ELR (cell line): ENCODE measurements at regions not wholly inside any gene's neighbourhood (a gene's known extent, or its start where the extent isn't known, plus 50 kb on each side); places are given as distances from the start of the nearest gene placed in this dataset.
"Not testable (repeated sequence)": the region's sequence is repeated elsewhere in the genome, so short reads cannot be mapped to it uniquely, and the experiment has no call there.

Experiments
- DNase-seq: peaks from one replicate; pipeline ENCODE4 v3.0.0-alpha.2; 2015; ENCODE audit warnings: low read depth

DNA sequence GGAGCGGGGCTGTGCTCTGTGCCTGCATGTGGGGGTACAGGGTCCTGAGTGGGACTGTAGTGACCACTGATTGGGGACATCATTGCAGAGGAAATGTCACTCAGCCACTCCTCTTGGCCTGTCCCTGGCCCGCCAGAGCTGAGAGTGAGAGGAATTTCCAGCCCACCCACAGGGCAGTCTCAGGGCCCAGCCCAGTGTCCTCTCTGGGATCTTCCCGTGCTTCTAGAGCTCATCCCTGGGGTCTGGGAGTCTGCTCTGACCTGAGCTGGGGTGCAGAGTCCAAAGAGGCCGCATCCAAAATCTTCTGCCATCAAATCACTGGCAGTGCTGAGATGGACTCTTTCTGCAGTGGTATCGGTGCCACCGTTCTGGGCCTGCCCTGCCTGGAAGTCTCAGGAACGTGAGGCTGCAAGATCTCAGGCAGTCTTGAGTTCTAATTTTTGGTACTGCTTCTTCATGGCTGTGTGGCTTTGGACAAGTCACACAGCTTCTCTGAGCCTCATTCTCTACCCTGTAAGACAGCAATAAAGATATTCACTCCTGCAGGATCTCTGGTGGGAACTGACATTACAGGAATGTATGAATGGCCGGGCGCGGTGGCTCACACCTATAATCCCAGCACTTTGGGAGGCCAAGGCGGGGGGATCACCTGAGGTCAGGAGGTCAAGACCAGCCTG is 100.8 kb upstream of the TARDBP start:
- no peak for DNase-seq

DNA sequence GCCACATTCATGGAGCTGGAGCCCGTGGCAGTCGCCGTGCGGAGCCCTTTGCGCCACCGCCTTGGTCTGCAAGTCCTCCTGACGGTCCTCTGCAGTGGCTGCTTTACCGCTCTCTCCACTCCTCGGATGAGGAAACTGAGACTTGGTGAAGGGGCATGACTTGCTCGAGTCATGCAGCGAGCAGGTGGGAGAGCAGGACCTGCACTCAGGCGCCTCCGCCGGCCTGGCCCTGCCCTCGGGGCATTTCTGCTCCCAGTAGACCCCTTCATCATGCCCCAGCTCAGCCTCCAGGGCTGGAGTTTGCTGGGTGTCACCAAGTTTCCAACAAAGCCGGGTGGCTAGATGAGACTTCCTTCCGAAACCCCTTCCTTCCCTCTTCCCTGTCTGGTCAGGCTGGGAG is 100.0 kb upstream of the TARDBP start:
- no peak for DNase-seq

DNA sequence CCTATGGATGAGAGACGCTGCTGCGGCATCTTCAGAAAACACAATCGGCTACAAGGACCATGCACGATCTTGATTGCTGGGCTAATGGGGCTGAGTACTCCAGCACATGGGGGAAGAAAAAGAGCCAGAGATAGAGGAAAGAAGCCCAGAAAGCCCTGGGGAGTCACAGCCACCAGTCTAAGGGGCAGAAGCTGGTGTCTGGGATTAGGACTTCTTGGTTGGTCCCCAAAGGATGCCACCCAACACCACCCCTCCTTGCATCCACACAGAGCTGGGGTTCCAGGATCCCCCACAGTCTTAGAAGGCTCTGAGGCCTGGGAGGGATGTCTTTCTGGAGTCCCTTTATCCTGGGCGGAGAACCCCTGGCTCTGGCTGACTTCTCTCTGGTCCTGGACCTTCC is 98.4 kb upstream of the TARDBP start:
- no peak for DNase-seq

DNA sequence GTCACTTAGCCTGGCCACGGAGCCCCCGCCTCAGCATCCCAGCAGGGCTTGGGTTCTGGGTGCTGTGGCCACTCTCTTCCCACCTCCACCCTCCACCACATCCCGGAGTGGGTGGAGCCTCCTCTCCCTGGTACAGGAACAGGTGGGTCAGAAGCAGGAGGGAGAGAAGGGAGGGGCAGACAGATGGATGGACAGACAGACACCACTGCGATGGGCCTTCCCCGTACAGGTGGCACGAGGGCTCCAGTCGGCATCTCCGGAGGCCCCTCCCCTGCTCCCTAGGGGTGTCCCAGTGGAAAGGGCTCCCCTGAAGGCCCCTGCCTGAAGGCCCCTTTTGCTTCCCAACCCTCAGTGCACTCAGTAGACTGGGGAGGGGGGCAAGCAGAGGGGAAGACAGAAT is 96.9 kb upstream of the TARDBP start:
- DNase-seq = no peak

DNA sequence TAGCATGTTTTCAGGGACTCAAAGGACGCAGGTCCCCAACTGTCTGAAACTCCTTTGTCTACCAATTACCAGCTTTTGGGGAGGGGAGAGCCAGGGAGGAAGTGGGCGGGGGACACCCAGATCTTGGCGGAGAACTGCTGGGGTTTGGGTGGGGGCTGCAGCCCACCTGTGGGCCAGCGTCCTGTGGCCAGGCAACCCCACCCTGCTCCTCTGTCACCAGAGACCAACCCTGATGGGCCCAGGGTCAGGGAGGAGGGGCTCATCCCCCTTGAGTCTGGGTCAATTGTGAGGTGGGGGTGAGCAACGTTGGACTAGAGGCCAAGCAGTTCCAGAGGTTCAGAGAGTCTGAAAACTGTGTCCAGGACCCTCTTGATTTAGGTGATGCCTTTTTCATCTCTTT is 96.1 kb upstream of the TARDBP start:
- DNase-seq = no peak

DNA sequence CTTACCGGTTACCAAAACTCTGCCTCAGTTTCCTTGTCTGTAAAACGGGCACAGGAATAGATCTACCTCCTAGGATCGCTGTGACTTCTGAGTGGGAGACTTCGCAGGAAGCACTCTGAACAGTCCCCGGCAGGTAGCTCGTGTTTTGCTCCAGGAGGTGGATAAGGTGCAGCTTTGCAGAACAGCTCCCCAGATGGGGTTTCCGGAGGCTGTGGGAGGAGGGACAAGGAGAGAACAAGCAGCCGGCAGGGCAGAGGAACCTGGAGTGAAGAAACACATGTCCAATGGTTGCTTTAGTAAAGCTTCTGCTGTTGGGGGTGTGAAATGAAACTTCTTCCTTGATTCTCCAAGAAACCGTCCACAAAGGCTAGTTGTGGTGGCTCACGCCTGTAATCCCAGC is 95.5 kb upstream of the TARDBP start:
- no peak for DNase-seq

DNA sequence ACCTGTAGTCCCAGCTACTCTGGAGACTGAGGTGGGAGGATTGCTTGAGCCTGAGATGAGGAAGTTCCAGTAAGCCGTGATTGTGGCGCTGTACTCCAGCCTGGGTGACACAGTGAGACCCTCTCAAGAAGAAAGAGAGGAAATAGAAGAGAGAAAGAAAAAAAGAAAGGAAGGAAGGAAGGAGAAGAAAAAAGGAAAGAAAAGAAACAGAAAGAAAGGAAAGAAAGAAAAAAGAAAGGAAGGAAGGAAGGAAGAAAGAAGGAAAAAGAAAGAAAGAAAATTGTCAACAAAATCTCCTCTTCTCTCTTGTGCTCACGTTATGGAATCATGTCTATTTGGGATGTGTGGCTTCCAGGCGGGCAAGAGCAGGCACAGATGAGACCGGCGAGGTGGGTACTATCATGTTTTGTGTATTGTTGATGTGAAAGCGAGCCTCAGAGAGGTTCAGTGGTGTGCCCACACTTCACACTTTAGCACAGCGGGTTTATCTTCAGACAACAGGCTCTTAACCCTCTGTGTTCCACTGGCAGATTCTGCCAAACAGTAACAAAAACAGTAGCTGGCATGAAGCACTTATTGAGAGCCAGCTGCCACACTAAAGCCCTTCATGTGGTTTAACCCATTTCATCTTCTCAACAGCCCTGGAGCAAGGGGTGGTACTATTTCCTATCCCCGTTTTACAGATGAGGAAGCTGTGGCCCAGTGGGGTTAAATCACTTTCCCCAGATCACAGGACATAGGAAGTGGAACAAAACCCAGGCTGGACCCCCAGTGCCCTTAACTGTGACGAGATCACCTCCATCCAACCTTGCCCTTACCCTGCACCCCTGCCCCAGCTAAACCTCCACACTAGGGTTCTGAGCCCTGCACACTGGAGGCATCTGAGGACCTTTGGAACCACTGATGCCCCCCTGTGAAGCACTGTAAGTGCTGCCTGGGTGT is 94.7 kb upstream of the TARDBP start:
- DNase-seq = no peak

DNA sequence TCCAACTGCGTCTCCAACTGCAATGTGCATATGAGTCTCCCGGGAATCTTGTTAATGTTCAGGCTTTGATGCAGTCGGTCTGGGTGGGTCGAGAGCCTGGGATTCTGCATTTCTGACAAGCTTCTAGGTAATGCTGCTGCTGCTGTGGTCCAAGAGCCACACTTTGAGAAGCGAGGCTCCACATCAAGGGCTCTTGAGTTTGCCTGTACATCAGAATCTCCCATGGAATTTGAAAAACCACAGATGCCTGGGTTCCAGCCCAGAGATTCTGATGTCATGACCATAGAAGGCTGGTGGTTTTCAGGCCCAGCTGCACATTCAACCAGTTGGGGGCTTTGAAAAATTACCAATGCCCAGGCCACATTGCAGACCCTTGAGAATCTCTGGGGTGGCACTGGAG is 93.9 kb upstream of the TARDBP start:
- DNase-seq = no peak

DNA sequence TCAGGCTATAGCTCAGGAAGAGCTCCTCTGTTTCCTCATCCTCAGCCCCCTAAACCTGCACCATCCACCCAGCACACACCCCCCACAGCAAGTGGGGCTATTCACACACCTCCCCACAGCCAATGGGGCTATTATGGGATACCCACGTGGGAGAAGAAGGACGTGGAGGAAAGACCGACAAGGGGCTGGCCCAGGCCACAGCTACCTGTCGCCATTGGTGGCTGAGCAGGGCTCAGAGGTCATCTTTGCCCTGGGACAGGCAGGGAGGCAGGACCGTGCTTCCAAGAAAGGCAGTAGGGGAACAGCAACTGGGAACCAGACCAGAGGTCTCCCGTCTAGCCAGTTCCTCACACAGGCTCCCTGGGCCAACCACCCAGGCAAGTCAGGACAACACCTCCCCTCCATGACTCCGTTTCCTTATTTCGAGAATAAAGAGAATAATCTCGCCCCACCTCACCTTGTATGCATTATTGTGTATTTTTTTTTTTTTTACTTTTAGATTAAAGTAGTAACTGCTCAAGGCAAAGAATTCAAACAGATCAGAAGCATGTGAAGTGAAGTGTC is 92.3 kb upstream of the TARDBP start:
- DNase-seq = no peak

DNA sequence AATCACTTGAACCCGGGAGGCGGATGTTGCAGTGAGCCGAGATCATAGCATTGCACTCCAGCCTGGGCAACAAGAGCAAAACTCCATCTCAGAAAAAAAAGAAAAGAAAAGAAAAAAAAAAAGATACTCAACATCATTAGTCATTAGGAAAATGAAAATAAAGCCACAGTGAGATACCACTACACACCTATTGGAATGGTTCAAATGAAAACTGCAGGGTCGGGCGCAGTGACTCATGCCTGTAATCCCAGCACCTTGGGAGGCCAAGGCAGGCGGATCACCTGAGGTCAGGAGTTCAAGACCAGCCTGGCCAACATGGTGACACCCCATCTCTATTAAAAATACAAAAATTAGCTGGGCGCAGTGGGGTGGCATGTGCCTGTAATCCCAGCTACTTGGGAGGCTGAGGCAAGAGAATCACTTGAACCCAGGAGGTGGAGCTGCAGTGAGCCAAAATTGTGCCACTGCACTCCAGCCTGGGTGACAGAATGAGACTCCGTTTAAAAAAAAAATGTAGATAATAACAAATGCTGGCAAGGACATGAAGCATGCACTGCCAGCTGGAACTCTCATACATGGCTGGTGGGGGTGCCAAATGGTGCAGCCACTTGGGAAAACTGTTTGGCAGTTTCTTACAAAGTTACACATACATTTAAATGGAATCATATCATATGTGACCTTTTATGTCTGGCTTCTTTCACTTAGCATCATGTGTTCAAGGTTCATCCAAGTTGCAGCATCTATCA is 90.0 kb upstream of the TARDBP start:
- not testable (repeated sequence) for DNase-seq

DNA sequence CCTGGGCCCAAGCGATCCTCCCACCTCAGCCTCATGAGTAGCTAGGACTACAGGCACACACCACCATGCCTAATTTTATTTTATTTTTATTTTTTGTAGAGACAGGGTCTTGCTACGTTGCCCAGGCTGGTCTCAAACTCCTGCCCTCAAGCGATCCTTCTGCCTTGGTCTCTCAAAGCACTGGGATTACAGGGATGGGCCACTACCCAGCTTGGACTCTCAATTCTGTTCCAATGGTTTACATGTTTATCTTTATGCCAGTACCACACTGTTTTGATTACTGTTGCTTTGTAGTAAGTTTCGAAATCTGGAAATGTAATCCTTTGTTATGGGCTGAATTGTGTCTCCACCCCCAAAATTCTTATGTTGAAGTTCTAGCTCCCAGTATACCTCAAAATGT is 88.4 kb upstream of the TARDBP start:
- DNase-seq = no peak

DNA sequence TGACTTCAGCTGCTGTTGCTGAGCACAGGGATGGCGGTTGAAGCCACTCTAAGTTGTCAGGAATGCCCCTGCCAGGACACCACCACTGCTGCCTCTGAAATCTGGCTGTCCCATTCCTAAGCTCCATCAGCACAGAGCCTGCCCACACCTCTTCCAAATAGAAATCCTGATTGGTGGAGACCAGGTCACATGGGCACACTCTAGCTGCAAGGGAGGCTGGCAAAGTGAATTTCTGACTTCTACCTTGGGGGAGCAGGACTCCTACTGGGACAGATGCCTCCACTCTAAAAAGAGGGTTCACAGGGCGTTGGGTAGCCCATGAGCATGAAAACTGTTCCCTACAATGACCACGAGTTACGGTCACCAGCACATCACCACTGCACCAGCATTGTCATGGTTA is 83.8 kb upstream of the TARDBP start:
- no peak for DNase-seq

DNA sequence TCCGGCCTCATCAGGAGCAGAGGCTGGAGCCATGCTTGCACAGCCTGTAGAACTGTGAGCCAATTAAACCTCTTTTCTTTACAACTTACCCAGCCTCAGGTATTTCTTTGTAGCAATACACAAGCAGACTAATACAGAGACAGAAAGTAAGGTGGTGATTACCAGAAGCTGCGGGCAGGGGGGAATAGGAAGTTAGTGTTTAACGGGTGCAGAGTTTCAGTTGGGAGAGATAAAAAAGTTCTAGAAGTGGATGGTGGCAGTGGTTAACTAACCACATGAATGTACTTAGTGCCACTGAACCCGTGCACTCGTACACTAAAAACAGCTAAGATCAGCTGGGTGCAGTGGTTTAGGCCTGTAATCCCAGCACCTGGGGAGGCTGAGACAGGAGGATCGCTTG is 80.4 kb upstream of the TARDBP start:
- no peak for DNase-seq

DNA sequence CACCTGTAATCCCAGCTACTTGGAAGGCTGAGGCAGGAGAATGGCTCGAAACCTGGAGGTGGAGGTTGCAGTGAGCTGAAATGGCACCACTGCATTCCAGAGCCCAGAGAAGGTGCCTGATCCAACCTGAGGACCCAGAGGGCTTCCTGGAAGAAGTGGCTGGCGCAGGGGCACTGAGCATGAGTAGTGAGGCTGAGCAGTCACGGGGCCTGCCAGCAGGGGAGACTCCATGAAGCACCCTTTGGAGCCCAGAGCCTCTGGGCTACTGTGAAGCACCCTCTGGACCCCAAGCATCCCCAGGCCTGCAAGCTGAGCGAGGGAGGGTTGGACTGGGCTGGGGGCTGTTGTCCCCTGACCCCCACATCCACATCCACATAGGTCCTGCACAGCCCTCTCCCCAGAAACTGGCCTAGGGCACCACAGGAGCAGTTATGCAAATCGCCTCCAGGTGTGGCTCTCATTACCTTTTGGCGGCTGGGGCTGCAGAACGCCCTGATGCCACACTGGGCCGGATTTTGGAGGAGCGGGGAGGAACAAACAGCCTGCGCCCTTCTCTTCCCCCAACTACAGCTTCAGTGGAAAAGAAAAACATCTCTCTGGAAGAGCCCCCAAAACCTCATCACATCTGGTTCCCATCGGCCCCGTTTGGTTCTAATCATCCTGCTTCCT is 78.2 kb upstream of the TARDBP start:
- DNase-seq = no peak

DNA sequence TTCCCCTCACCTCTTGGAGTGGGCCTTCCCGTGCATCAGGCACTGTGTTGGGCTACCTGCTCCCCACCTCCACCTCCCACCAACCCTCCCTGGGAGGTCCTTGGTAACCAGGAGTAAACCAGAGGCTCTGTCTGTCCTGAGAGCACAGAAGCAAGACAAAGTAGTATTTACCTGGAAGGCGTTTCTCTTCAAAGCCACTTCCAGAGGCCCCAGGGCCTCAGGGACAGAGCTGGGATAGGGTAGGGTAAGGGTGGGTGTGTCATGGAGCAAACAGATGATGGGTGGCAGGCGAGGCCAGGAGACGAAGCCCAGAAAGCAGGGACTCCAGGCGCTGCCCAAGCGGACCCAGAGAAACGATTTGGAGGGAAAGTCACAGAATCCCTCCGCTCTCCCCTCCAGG is 77.2 kb upstream of the TARDBP start:
- no peak for DNase-seq

DNA sequence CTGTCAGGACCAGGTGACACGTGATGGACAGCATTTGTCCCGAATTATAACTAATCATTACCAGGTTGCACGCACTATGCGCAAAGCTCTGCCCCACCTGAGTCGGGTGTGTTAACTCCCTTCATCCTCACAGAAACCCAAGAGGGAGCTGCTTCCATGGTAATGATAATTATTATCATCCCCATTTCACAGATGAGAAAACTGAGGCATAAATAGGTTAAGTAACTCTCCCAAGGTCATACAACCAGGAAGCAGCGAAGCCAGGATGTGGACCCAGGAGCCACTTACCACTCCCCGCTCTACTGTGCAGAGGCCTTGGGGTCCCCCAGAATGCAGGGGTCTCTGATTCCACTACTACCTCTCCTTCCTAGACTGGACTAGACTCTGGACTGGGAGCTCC is 76.7 kb upstream of the TARDBP start:
- DNase-seq = no peak

DNA sequence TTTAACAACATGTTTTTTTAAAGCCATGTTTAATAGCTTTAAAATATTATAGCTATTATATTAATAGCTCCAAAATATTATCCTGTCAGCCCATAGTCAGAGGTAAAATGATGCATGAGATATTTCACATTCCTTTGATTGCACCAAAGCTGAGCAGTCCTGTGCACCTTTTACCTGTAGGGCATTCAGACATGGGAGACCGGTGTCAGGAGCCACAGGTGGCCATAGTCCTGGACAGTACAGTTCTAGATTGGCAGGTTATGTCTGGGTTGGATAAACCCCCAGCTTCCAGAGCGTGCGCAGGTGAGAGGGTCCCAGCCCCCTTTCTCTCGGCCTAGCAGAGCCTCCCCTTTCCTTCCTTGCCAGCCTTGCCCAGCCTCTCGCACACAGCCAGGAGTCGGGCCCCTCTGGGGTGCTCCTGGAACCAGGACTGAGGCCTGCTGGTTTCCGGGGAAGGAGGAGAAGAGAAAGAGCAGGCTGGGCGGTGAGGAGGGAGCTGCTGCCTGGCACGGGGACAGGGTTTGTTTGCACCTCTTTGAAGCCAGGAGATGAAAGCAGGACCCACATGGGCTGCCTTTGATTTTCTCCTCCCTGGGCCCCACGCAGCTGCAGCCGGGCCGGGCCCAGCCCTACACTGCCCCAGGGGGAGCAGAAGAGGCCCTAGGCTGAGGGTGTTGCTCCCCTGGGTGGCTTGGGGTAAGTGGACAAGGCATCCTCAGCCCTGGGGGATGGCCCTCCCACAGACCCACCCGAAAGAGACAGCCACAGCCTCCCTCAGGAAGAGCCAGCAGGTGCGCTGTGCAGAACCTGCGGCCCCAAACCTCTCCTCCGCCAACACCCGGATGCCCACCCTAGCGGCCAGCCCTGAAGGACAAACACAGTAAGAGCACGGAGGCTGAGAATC is 75.2 kb upstream of the TARDBP start:
- no peak for DNase-seq

DNA sequence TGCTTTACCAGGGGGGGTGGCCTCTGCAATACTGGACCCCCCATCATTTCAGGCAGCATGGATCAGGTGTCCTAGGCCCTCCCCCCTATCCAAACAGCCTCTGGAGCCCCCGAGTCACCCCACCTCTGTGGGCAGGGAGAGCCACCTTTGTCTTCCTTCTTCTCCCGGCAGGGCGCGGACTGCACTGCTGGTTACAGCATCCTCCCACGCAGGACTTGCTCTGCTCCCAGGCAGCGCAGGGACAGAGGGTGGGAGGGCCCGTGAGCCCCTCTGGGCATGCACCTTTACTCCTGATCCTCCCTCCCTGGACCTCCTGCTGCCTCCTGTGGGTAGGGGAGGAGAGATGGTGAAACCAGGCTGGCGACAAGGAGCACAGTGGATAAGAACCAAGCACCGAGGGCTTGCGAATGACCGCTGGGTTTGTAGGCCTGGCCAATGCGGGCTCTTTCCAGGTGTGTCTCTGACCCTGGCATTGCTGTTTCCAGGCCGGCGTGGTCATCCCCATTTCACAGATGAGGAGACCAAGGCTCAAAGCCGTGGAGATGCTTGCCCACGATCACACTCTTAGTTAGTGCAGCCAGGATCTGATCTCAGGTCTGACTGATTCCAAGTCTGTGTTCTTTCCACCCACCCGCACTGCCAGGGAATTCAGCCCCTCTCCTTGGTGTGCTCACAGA is 73.6 kb upstream of the TARDBP start:
- no peak for DNase-seq

DNA sequence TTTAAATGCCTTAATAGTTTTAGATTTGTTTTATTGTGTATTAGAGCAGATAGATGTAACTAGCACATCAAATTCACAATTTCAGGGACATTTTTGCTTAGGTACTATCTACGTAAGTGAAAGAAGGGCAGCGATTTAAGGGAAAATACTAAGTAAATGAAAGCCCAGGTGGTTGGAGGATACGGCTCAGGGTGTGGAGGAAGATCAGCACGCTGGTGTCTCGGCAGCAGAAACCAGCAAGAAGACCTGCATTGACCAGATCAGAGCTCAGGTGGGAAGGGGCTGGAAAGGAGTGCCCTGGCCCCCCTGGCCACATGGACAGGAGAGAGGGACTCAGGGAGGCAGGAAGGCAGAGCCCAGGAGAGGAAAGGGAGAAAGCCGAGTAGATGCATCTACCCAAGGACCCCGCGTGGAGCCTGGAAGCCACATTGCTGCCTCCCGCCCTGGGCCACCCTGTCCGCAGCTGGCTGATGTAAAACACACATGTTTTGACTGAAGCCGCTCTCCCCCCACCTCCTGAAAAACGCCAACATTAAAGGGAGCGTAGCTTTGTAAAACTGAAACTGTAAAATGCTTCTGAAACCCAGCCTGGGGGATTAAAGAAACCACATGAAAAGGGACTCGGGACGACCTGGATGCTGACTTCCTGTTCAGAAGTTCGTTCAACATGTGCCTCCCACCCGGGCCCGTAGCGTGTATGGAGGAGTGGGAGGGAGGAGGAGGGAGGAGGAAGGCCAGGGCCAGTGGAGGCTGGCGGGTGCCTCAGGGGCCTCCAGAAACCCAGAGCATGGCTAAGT is 72.6 kb upstream of the TARDBP start:
- DNase-seq = no peak

DNA sequence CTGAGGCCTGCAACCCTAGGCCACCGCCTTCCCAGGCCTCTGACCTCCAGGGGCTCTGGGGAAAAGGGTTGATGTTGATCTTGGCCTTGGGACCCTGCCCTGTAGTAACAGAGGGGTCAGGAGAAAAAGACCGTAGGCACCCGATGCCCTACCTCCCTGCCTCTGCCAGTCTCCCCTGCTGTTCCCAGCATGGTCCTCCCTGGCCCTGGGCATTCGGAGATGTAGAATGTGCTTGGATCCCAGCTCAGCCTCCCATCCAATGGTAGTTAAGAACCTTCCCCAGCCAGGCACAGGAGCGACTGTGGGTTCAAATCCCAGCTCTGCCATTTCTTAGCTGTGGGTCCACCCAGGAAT is 72.0 kb upstream of the TARDBP start:
- no peak for DNase-seq
